H1 (cell line): ENCODE measurements at regions not wholly inside any gene's neighbourhood (a gene's known extent, or its start where the extent isn't known, plus 50 kb on each side); places are given as distances from the start of the nearest gene placed in this dataset.
A peak's percentile ranks its signal among the peaks of the same experiment; 100 is the strongest.

Source experiments
- CTCF ChIA-PET: fragments of 300-600 bp; sonication (Branson Sonifier 250); formaldehyde crosslinking; loops from one replicate; lab custom pipeline; 2021; ENCODE audit not compliant: partially characterized antibody; lab: Charles Lee
- POLR2A ChIA-PET: fragments of 300-600 bp; sonication (Branson Sonifier 250); formaldehyde crosslinking; loops from one replicate; lab custom pipeline; 2021; ENCODE audit warnings: inconsistent platforms; ENCODE audit not compliant: partially characterized antibody; lab: Charles Lee
- DNase-seq, 2 experiments: peaks; one replicate each; pipeline versions ENCODE4 v3.0.0 to v3.0.0-alpha.2; 2010 to 2022; ENCODE audit warnings: low spot score in 2 of 2, low read depth in 1 of 2, mixed read lengths in 1 of 2
- FAIRE-seq: peaks from 2 replicates; lab custom pipeline; 2011; peaks lifted over from hg19 to GRCh38; lab: Jason Lieb, UNC
- H2AFZ ChIP-seq: 2 replicates; pipeline ENCODE4 v1.8.1; 2012; ENCODE audit warnings: low read length, inconsistent platforms
- H2AK5ac ChIP-seq: 2 replicates; pipeline ENCODE4 v1.6.1; 2013; ENCODE audit warnings: low read depth, low read length
- H2BK120ac ChIP-seq: replicated peaks from 2 replicates; pipeline ENCODE3; 2013; ENCODE audit warnings: low read depth, low read length, inconsistent platforms
- H2BK12ac ChIP-seq: 2 replicates; pipeline ENCODE4 v1.6.1; 2013; ENCODE audit warnings: low read depth, low read length
- H2BK15ac ChIP-seq: 2 replicates; pipeline ENCODE4 v1.6.1; 2013; ENCODE audit warnings: low read length
- H2BK20ac ChIP-seq: 2 replicates; pipeline ENCODE4 v1.6.1; 2013; ENCODE audit warnings: low read length
- H2BK5ac ChIP-seq: 2 replicates; pipeline ENCODE4 v1.6.1; 2013; ENCODE audit warnings: low read depth, low read length
- H3K14ac ChIP-seq: 2 replicates; pipeline ENCODE4 v1.6.1; 2013; ENCODE audit warnings: inconsistent platforms; ENCODE audit not compliant: insufficient read length
- H3K18ac ChIP-seq: 2 replicates; pipeline ENCODE4 v1.6.1; 2013; ENCODE audit warnings: low read length; ENCODE audit errors: extremely low read depth
- H3K23ac ChIP-seq: 2 replicates; pipeline ENCODE4 v1.6.1; 2013; ENCODE audit warnings: inconsistent platforms; ENCODE audit not compliant: insufficient read length
- H3K23me2 ChIP-seq: 2 replicates; pipeline ENCODE4 v1.6.1; 2013; ENCODE audit warnings: low read depth, low read length
- H3K27ac ChIP-seq: 2 replicates; pipeline ENCODE4 v1.6.1; 2011; ENCODE audit warnings: low read depth, low read length, inconsistent platforms
- H3K27me3 ChIP-seq, 4 experiments: replicated peaks in 1 of 4; 1 replicate in 1 of 4; 2 replicates in 3 of 4; pipeline versions ENCODE4 v1.6.1 to v1.8.1; 2011 to 2013; ENCODE audit warnings: low read length in 3 of 4, mild to moderate bottlenecking in 3 of 4, inconsistent platforms in 2 of 4, mixed read lengths in 2 of 4, moderate library complexity in 1 of 4; ENCODE audit not compliant: control insufficient read depth in 3 of 4, insufficient read depth in 3 of 4; ENCODE audit errors: extremely low read depth in 1 of 4
- H3K36me3 ChIP-seq, 4 experiments: 2 replicates each; pipeline versions ENCODE4 v1.6.1 to v1.8.1; 2011 to 2013; ENCODE audit warnings: mild to moderate bottlenecking in 4 of 4, low read length in 3 of 4, moderate library complexity in 2 of 4, control low read depth in 1 of 4, inconsistent platforms in 1 of 4; ENCODE audit not compliant: insufficient read depth in 4 of 4, control insufficient read depth in 2 of 4
- H3K4ac ChIP-seq: replicated peaks from 2 replicates; pipeline ENCODE3; 2013; ENCODE audit warnings: low read length, low read depth, mixed read lengths, inconsistent platforms; ENCODE audit not compliant: insufficient read length
- H3K4me1 ChIP-seq, 4 experiments: replicated peaks in 1 of 4; 1 replicate in 1 of 4; 2 replicates in 3 of 4; pipeline versions ENCODE4 v1.6.1 to v1.8.1; 2011 to 2013; ENCODE audit warnings: low read length in 3 of 4, inconsistent platforms in 2 of 4, mixed read lengths in 1 of 4; ENCODE audit not compliant: insufficient read depth in 4 of 4, control insufficient read depth in 3 of 4
- H3K4me2 ChIP-seq, 2 experiments: 2 replicates each; pipeline versions ENCODE4 v1.6.1 to v1.8.1; 2011 to 2013; ENCODE audit warnings: low read depth in 2 of 2, low read length in 2 of 2, control low read depth in 1 of 2, inconsistent platforms in 1 of 2, mild to moderate bottlenecking in 1 of 2; ENCODE audit not compliant: insufficient read depth in 1 of 2
- H3K4me3 ChIP-seq, 4 experiments: fragments of 200-600, 300-600 bp in 1 of 4; sonication (generic), shearing (Covaris generic), sonication (Bioruptor Twin) in 1 of 4; 2 replicates each; pipeline versions ENCODE4 v1.5.1 to v1.8.1; 2011 to 2016; ENCODE audit warnings: low read length in 4 of 4, low read depth in 3 of 4, control low read depth in 2 of 4, inconsistent platforms in 2 of 4, mild to moderate bottlenecking in 2 of 4, mixed read lengths in 1 of 4, moderate library complexity in 1 of 4; ENCODE audit not compliant: insufficient read depth in 2 of 4; ENCODE audit errors: extremely low read depth in 1 of 4
- H3K56ac ChIP-seq: replicated peaks from 2 replicates; pipeline ENCODE3; 2013; ENCODE audit warnings: low read depth, mild to moderate bottlenecking, mixed read lengths, low read length, inconsistent platforms; ENCODE audit not compliant: insufficient read length
- H3K79me1 ChIP-seq: 2 replicates; pipeline ENCODE4 v1.6.1; 2013; ENCODE audit warnings: low read depth, low read length, control low read depth
- H3K79me2 ChIP-seq, 2 experiments: 2 replicates each; pipeline versions ENCODE4 v1.6.1 to v1.8.1; 2012 to 2013; ENCODE audit warnings: low read length in 2 of 2, mild to moderate bottlenecking in 2 of 2, inconsistent platforms in 1 of 2; ENCODE audit not compliant: insufficient read depth in 2 of 2, control insufficient read depth in 1 of 2
- H3K9ac ChIP-seq, 4 experiments: replicated peaks in 1 of 4; 1 replicate in 1 of 4; 2 replicates in 3 of 4; pipeline versions ENCODE4 v1.6.1 to v1.8.1; 2011 to 2013; ENCODE audit warnings: low read depth in 3 of 4, low read length in 3 of 4, control low read depth in 2 of 4, mild to moderate bottlenecking in 2 of 4, moderate library complexity in 2 of 4, inconsistent platforms in 1 of 4; ENCODE audit errors: extremely low read depth in 1 of 4
- H3K9me3 ChIP-seq, 2 experiments: 2 replicates each; pipeline versions ENCODE4 v1.6.1 to v1.8.1; 2012 to 2013; ENCODE audit warnings: mild to moderate bottlenecking in 2 of 2, moderate library complexity in 2 of 2, control low read depth in 1 of 2, inconsistent platforms in 1 of 2, low read depth in 1 of 2, low read length in 1 of 2, mixed read lengths in 1 of 2; ENCODE audit not compliant: insufficient read depth in 2 of 2
- H4K20me1 ChIP-seq, 2 experiments: replicated peaks in 1 of 2; 2 replicates each; pipeline versions ENCODE3 to v1.8.1; 2011 to 2013; ENCODE audit warnings: inconsistent platforms in 2 of 2, low read length in 2 of 2, mild to moderate bottlenecking in 1 of 2; ENCODE audit not compliant: insufficient read depth in 2 of 2, control insufficient read depth in 1 of 2
- H4K5ac ChIP-seq: 2 replicates; pipeline ENCODE4 v1.6.1; 2013; ENCODE audit warnings: low read length, low read depth, mixed read lengths, inconsistent platforms; ENCODE audit not compliant: insufficient read length
- H4K8ac ChIP-seq: 2 replicates; pipeline ENCODE4 v1.8.0; 2013; ENCODE audit warnings: mild to moderate bottlenecking, moderate library complexity, low read length, inconsistent platforms; ENCODE audit not compliant: insufficient read depth; ENCODE audit errors: extremely low read depth
- H4K91ac ChIP-seq: replicated peaks from 2 replicates; pipeline ENCODE3; 2013; ENCODE audit warnings: low read length, mixed read lengths, inconsistent platforms; ENCODE audit not compliant: insufficient read length
- CEBPB ChIP-seq: IDR thresholded peaks from 2 replicates; pipeline ENCODE4 v1.6.1; 2012; ENCODE audit warnings: low read depth, low read length
- TEAD4 ChIP-seq: IDR thresholded peaks from 2 replicates; pipeline ENCODE4 v1.6.1; 2012; ENCODE audit warnings: low read depth, low read length, inconsistent platforms, mixed read lengths
- WGBS, 2 experiments: shearing (Covaris generic) in 1 of 2; methylation state at CpG; one replicate each; pipeline versions ENCODE4 v1.1.6 to v1.1.7; 2013 to 2015; ENCODE audit warnings: low lambda C conversion rate in 2 of 2, mixed read lengths in 2 of 2, inconsistent platforms in 1 of 2, low coverage in 1 of 2, missing lambda C conversion rate in 1 of 2; ENCODE audit not compliant: insufficient replicate concordance in 2 of 2, insufficient coverage in 1 of 2, insufficient read length in 1 of 2; ENCODE audit errors: extremely low coverage in 1 of 2, missing lambda C conversion rate in 1 of 2; 5-methylcytosine and 5-hydroxymethylcytosine counted together

- Histone ChIP-seq H2AFZ (no peak overlapping the region), H2BK12ac (no peak overlapping the region), H3K79me2 (no peaks in the 10 kb centered on the region), H3K9me3 (no peaks in the 10 kb centered on the region), H3K14ac (no peak overlapping the region), H3K23ac (no peak overlapping the region), H3K23me2 (no peaks in the 10 kb centered on the region), H3K4ac (no peak overlapping the region), H2BK5ac (no peak overlapping the region), H3K56ac (no peak overlapping the region), H3K27ac (no peak overlapping the region), H3K36me3 (no peaks in the 10 kb centered on the region), H2AK5ac (no peak overlapping the region), H4K20me1 (no peaks in the 10 kb centered on the region), H3K79me1 (no peaks in the 10 kb centered on the region), H2BK120ac (no peak overlapping the region), H4K8ac (no peak overlapping the region), H3K4me3 (no peak overlapping the region), H4K5ac (no peak overlapping the region), H3K9ac (no peak overlapping the region), H2BK15ac (no peak overlapping the region), H3K4me1 (no peaks in the 10 kb centered on the region), H3K18ac (no peak overlapping the region), H2BK20ac (no peak overlapping the region), H4K91ac (no peak overlapping the region), H3K27me3 (no peaks in the 10 kb centered on the region), H3K4me2 (no peak overlapping the region)
- ChIA-PET POLR2A (no interaction called here), CTCF (interaction anchor here (0.6 kb wide), 1 partner anchor 29 kb away, joined by 4 read pairs; no protein-coding TSS in a partner anchor)
- FAIRE-seq (no peak), DNase-seq (no peak)
- WGBS, 2 experiments: 94% methylated on average over 4 of the region's 4 CpGs; no CpG with 5 or more reads in 1 of the 2 experiments
- TF ChIP-seq CEBPB: peak; percentile 69; the same call in 1 of the 2 replicates
- no peak for TF ChIP-seq TEAD4
Measured at GRCh38 chr2:41109744-41110143, 657.9 kb upstream of the SLC8A1 start.
